Neural progenitor cell (in vitro differentiated cells): ENCODE measurements at regions not wholly inside any gene's neighbourhood (a gene's known extent, or its start where the extent isn't known, plus 50 kb on each side); places are given as distances from the start of the nearest gene placed in this dataset.

Experiments used
- DNase-seq: peaks from one replicate; pipeline ENCODE4 v3.0.0-alpha.2; 2016; ENCODE audit warnings: low spot score
- H2AFZ ChIP-seq: fragments of 200-600 bp; sonication (generic); replicated peaks from 2 replicates; pipeline ENCODE4 v1.6.1; 2016; ENCODE audit warnings: antibody characterized with exemption
- H3F3A ChIP-seq: fragments of 200-600 bp; sonication (generic); 2 replicates; pipeline ENCODE4 v1.6.1; 2016; ENCODE audit warnings: antibody characterized with exemption, low read depth
- H3K27ac ChIP-seq: fragments of 200-600 bp; sonication (generic); 2 replicates; pipeline ENCODE4 v1.5.1; 2016; ENCODE audit warnings: mild to moderate bottlenecking
- H3K27me3 ChIP-seq: fragments of 200-600 bp; sonication (generic); 2 replicates; pipeline ENCODE4 v1.6.1; 2016; ENCODE audit warnings: mild to moderate bottlenecking, moderate library complexity
- H3K36me3 ChIP-seq: fragments of 200-600 bp; sonication (generic); 2 replicates; pipeline ENCODE4 v1.5.1; 2016
- H3K4me1 ChIP-seq: fragments of 200-600 bp; sonication (generic); 2 replicates; pipeline ENCODE4 v1.6.1; 2016; ENCODE audit warnings: mixed run types
- H3K4me2 ChIP-seq: fragments of 200-600 bp; sonication (generic); 2 replicates; pipeline ENCODE4 v1.6.1; 2016
- H3K4me3 ChIP-seq: fragments of 200-600 bp; sonication (generic); 2 replicates; pipeline ENCODE4 v1.5.1; 2016
- H3K79me2 ChIP-seq: fragments of 200-600 bp; sonication (generic); 2 replicates; pipeline ENCODE4 v1.6.1; 2016; ENCODE audit warnings: low read depth
- H3K9ac ChIP-seq: fragments of 200-600 bp; sonication (generic); 2 replicates; pipeline ENCODE4 v1.6.1; 2016
- H3K9me3 ChIP-seq: fragments of 200-600 bp; sonication (generic); 2 replicates; pipeline ENCODE4 v1.5.1; 2016; ENCODE audit warnings: low read depth
- H4K20me1 ChIP-seq: fragments of 200-600 bp; sonication (generic); 2 replicates; pipeline ENCODE4 v1.6.1; 2016; ENCODE audit warnings: low read depth
- H3K27ac Mint-ChIP-seq: 3 replicates; pipeline ENCODE4 v1.8.0; 2021; ENCODE audit warnings: mixed read lengths
- H3K27me3 Mint-ChIP-seq: 2 replicates; pipeline ENCODE4 v1.8.0; 2022; ENCODE audit warnings: low read depth, mild to moderate bottlenecking, inconsistent platforms, moderate library complexity, mixed read lengths; ENCODE audit not compliant: insufficient read depth
- H3K36me3 Mint-ChIP-seq: 3 replicates; pipeline ENCODE4 v1.8.0; 2021; ENCODE audit warnings: mixed read lengths
- H3K4me1 Mint-ChIP-seq: 3 replicates; pipeline ENCODE4 v1.8.0; 2021; ENCODE audit warnings: mixed read lengths
- H3K4me3 Mint-ChIP-seq: 3 replicates; pipeline ENCODE4 v1.8.0; 2021; ENCODE audit warnings: mild to moderate bottlenecking, moderate library complexity, mixed read lengths
- H3K9me3 Mint-ChIP-seq: 3 replicates; pipeline ENCODE4 v1.8.0; 2020; ENCODE audit warnings: mixed read lengths
- EZH2 ChIP-seq: fragments of 200-600 bp; sonication (generic); IDR thresholded peaks from 2 replicates; pipeline ENCODE4 v1.6.1; 2017; ENCODE audit warnings: antibody characterized with exemption, mild to moderate bottlenecking, moderate library complexity
- EZH2phosphoT487 ChIP-seq: fragments of 200-600 bp; sonication (generic); IDR thresholded peaks from 2 replicates; pipeline ENCODE4 v1.6.1; 2017; ENCODE audit warnings: antibody characterized with exemption
- TF ChIP-seq, protein P1 (sequence below): fragments of 200-600 bp; sonication (generic); IDR thresholded peaks from 2 replicates; pipeline ENCODE4 v1.5.1; 2017; ENCODE audit warnings: antibody characterized with exemption, mild to moderate bottlenecking

DNA sequence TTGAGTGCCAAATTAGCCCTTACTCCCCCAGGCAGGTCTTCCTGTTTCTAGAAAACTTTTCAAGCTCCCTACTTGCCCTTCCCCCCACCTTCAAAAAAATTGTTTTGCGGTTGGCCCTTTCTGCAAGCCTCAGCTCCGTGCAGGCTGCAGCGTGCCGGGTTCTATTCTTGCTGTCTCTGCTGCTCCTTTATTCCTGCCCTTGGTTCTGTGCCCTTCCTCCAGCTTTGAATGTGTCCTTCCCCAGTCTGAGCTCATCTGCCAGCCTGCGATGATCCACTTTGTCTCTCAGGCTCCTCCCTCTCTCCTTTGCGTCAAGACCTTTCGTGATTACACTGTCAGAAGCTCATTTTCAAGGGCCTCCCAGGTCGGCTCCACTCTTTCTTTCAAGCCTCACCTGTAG lies 98.6 kb downstream of the IRF2BPL start:
- H3K27me3 ChIP-seq, result no peaks in the 10 kb centered on the region
- Mint-ChIP-seq H3K4me3 (peak overlapping the region; percentile 25), H3K4me1 (peaks cover 82% of the 10 kb centered on the region), H3K36me3 (no peaks in the 10 kb centered on the region), H3K27ac (peak overlapping the region; percentile 42), H3K9me3 (no peaks in the 10 kb centered on the region), H3K27me3 (peaks cover 17% of the 10 kb centered on the region)
- H3F3A ChIP-seq, result peaks cover 5% of the 10 kb centered on the region
- H3K36me3 ChIP-seq, result no peaks in the 10 kb centered on the region
- DNase-seq, result no peak
- H3K9ac ChIP-seq, result no peak overlapping the region
- peaks cover 20% of the 10 kb centered on the region for H3K4me1 ChIP-seq
- no peaks in the 10 kb centered on the region for H3K9me3 ChIP-seq
- no peak overlapping the region for H3K4me2 ChIP-seq
- no peaks in the 10 kb centered on the region for H3K79me2 ChIP-seq
- no peak overlapping the region for H3K27ac ChIP-seq
- no peak overlapping the region for H2AFZ ChIP-seq
- no peak for TF ChIP-seq EZH2phosphoT487
- TF ChIP-seq, protein P1, sequence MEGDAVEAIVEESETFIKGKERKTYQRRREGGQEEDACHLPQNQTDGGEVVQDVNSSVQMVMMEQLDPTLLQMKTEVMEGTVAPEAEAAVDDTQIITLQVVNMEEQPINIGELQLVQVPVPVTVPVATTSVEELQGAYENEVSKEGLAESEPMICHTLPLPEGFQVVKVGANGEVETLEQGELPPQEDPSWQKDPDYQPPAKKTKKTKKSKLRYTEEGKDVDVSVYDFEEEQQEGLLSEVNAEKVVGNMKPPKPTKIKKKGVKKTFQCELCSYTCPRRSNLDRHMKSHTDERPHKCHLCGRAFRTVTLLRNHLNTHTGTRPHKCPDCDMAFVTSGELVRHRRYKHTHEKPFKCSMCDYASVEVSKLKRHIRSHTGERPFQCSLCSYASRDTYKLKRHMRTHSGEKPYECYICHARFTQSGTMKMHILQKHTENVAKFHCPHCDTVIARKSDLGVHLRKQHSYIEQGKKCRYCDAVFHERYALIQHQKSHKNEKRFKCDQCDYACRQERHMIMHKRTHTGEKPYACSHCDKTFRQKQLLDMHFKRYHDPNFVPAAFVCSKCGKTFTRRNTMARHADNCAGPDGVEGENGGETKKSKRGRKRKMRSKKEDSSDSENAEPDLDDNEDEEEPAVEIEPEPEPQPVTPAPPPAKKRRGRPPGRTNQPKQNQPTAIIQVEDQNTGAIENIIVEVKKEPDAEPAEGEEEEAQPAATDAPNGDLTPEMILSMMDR, result no peak
- TF ChIP-seq EZH2, result no peak
- H3K4me3 ChIP-seq, result no peak overlapping the region
- no peaks in the 10 kb centered on the region for H4K20me1 ChIP-seq

DNA sequence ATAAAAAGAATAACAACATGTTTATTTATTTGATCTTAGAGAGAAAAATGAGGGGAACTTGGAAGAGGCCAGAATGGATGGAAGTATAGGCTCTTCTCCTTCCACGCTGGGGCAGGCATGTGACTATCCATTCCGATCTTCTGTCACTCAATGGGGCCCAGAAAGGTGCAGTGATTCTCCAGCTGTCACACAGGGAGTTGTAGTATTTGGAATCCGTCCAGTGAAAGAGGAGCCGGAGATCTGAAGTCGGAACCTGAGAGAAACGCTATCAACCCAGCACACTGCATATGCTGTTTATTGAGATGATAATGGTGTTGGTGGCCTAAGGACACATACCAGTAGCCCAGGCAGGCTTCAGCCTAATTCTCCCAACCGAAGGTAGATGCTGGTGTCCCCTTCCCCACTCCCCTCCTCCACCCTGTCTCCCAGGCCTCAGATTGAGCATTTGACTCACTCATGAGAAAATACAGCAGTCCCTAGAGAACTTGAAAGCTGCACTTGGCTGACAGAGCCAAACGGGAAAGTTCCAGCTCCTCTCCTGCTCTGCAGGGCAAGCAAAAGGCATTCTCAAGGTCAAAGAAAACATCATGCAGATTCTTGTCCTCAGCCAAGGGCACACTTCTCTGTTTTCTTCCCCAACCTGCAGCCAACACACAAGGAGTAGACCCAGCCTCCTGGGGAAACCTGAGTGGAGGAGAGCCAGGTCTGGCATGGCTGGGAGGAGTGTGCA lies 100.4 kb downstream of the IRF2BPL start:
- Histone ChIP-seq H3F3A (peaks cover 19% of the 10 kb centered on the region), H3K79me2 (no peaks in the 10 kb centered on the region), H4K20me1 (no peaks in the 10 kb centered on the region), H3K9ac (no peak overlapping the region), H3K36me3 (no peaks in the 10 kb centered on the region), H3K9me3 (no peaks in the 10 kb centered on the region), H3K27me3 (no peaks in the 10 kb centered on the region), H3K4me3 (no peak overlapping the region), H3K4me2 (no peak overlapping the region), H3K27ac (no peak overlapping the region), H3K4me1 (peaks cover 38% of the 10 kb centered on the region), H2AFZ (no peak overlapping the region)
- TF ChIP-seq EZH2phosphoT487 (no peak), EZH2 (no peak)
- TF ChIP-seq, protein P1, result no peak
- Mint-ChIP-seq H3K27me3 (peaks cover 15% of the 10 kb centered on the region), H3K27ac (peak overlapping the region; percentile 91), H3K9me3 (no peaks in the 10 kb centered on the region), H3K4me3 (no peak overlapping the region), H3K4me1 (peaks cover 89% of the 10 kb centered on the region), H3K36me3 (no peaks in the 10 kb centered on the region)
- no peak for DNase-seq

DNA sequence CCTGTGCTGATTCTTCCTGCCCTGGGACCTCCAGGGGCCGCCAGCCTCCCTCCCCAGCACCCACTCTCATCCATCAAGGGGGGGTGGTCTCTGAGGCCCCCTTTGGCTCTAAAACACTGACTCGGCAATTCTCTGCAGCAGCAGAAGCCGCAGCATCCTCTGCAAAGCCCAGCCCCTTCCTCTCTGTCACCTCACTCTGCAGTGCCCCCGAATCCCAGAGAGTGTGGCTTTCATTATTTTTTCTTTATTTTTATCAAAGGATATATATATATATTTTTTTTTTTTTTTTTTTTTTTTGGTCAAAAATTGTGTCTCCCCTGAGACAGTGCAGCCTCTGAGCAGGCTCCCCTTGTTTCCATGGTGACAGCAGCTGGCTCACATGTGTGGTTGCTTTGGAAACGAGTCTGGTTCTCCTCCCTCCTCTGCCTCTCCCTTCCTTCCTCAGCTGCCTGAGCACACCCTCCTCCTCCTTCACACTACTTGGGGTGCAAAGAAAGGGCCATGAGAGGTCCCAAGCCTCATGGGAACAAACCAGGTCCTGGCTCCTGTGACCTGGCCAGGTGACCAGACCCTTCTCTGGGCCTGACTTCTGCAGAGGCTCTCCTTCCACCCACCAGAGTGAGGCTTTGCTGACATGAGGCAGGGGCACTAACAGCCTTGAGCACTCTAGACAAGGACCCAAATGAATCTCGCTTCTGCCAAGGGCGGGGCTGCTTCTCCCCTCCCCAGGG lies 100.5 kb downstream of the LRRC74A start:
- Histone ChIP-seq H3K27me3 (no peaks in the 10 kb centered on the region), H3K4me3 (no peak overlapping the region), H3K9ac (no peak overlapping the region), H2AFZ (no peak overlapping the region), H3K9me3 (no peaks in the 10 kb centered on the region), H3K36me3 (no peaks in the 10 kb centered on the region), H3K79me2 (no peaks in the 10 kb centered on the region), H3K4me2 (peak overlapping the region; percentile 52), H3F3A (peaks cover 22% of the 10 kb centered on the region), H4K20me1 (no peaks in the 10 kb centered on the region), H3K27ac (no peak overlapping the region), H3K4me1 (peaks cover 40% of the 10 kb centered on the region)
- peaks cover 19% of the 10 kb centered on the region for H3K27me3 Mint-ChIP-seq
- H3K9me3 Mint-ChIP-seq, result no peaks in the 10 kb centered on the region
- DNase-seq, result peak; percentile 73
- no peaks in the 10 kb centered on the region for H3K36me3 Mint-ChIP-seq
- no peak for TF ChIP-seq EZH2phosphoT487
- TF ChIP-seq EZH2, result no peak
- TF ChIP-seq, protein P1, result no peak
- peak overlapping the region; percentile 95 for H3K27ac Mint-ChIP-seq
- peak overlapping the region; percentile 76 for H3K4me3 Mint-ChIP-seq
- H3K4me1 Mint-ChIP-seq, result peaks cover 91% of the 10 kb centered on the region
